ENCODE measurements at regions not wholly inside any gene's neighbourhood (a gene's known extent, or its start where the extent isn't known, plus 50 kb on each side); places are given as distances from the start of the nearest gene placed in this dataset.

GRCh38 chr3:31048143-31048542 lies 153.7 kb upstream of the GADL1 start:
- ATAC-seq: no peak
- no peaks in the 10 kb centered on the region for H3K4me1 ChIP-seq (ENCODE audit: control insufficient read depth, insufficient read depth, low read length)
- H3K4me3 Mint-ChIP-seq: no peak overlapping the region
- TF ChIP-seq CTCF (IDR thresholded peaks at IDR 0.05): no peak
- no peak for DNase-seq
- WGBS (ENCODE audit: insufficient coverage): 89% methylated on average over 2 of the region's 2 CpGs
- H3K9me3 ChIP-seq (ENCODE audit: control insufficient read depth, insufficient read depth, low read length): peaks cover under 1% of the 10 kb centered on the region
- intact Hi-C loops (cut with micrococcal nuclease): no loop called here
- peaks cover 0 to 6% of the 10 kb centered on the region in 2 donors for H3K27me3 Mint-ChIP-seq (ENCODE audit: low read depth in 2 of 2)
- no peak overlapping the region for H3K4me3 ChIP-seq (ENCODE audit: low read length)
- no peaks in the 10 kb centered on the region for H3K4me1 Mint-ChIP-seq
- H3K27ac ChIP-seq (ENCODE audit: low read length): no peak overlapping the region
- H3K36me3 ChIP-seq (ENCODE audit: control insufficient read depth, insufficient read depth, low read length): no peaks in the 10 kb centered on the region
- no peaks in the 10 kb centered on the region for H3K36me3 Mint-ChIP-seq
- no peaks in the 10 kb centered on the region for H3K9me3 Mint-ChIP-seq
- no peaks in the 10 kb centered on the region for H3K27me3 ChIP-seq (ENCODE audit: control insufficient read depth, insufficient read depth, low read length)
- H3K27ac Mint-ChIP-seq: no peak overlapping the region

GRCh38 chr3:31050296-31050695 lies 155.8 kb upstream of the GADL1 start:
- Mint-ChIP-seq H3K27me3 (ENCODE audit: low read depth in 2 of 2) (peaks cover 0 to 6% of the 10 kb centered on the region in 2 donors), H3K4me1 (no peaks in the 10 kb centered on the region), H3K4me3 (no peak overlapping the region), H3K36me3 (no peaks in the 10 kb centered on the region), H3K27ac (no peak overlapping the region), H3K9me3 (no peaks in the 10 kb centered on the region)
- H3K4me1 ChIP-seq (ENCODE audit: control insufficient read depth, insufficient read depth, low read length): no peaks in the 10 kb centered on the region
- no peak for DNase-seq
- intact Hi-C loops (cut with micrococcal nuclease): no loop called here
- no peaks in the 10 kb centered on the region for H3K27me3 ChIP-seq (ENCODE audit: control insufficient read depth, insufficient read depth, low read length)
- ATAC-seq: no peak
- H3K9me3 ChIP-seq (ENCODE audit: control insufficient read depth, insufficient read depth, low read length): no peaks in the 10 kb centered on the region
- no peak overlapping the region for H3K27ac ChIP-seq (ENCODE audit: low read length)
- no peaks in the 10 kb centered on the region for H3K36me3 ChIP-seq (ENCODE audit: control insufficient read depth, insufficient read depth, low read length)
- no peak for TF ChIP-seq CTCF (IDR thresholded peaks at IDR 0.05)
- H3K4me3 ChIP-seq (ENCODE audit: low read length): no peak overlapping the region

GRCh38 chr3:31051226-31051625 lies 156.8 kb upstream of the GADL1 start:
- Mint-ChIP-seq H3K4me1 (no peaks in the 10 kb centered on the region), H3K4me3 (no peak overlapping the region)
- intact Hi-C loops (cut with micrococcal nuclease): no loop called here

More at GRCh38 chr3:31051226-31051625, 156.8 kb upstream of the GADL1 start:
- H3K9me3 Mint-ChIP-seq: no peaks in the 10 kb centered on the region
- TF ChIP-seq CTCF (IDR thresholded peaks at IDR 0.05): no peak
- DNase-seq (no peak), ATAC-seq (no peak)
- H3K9me3 ChIP-seq (ENCODE audit: control insufficient read depth, insufficient read depth, low read length): no peaks in the 10 kb centered on the region
- no peaks in the 10 kb centered on the region for H3K36me3 Mint-ChIP-seq
- no peaks in the 10 kb centered on the region for H3K27me3 ChIP-seq (ENCODE audit: control insufficient read depth, insufficient read depth, low read length)
- no peak overlapping the region for H3K27ac ChIP-seq (ENCODE audit: low read length)
- WGBS (ENCODE audit: insufficient coverage): 100% methylated on average over 1 of the region's 1 CpG
- H3K27me3 Mint-ChIP-seq (ENCODE audit: low read depth in 2 of 2): peaks cover 0 to 6% of the 10 kb centered on the region in 2 donors
- no peaks in the 10 kb centered on the region for H3K4me1 ChIP-seq (ENCODE audit: control insufficient read depth, insufficient read depth, low read length)
- H3K27ac Mint-ChIP-seq: no peak overlapping the region
- no peaks in the 10 kb centered on the region for H3K36me3 ChIP-seq (ENCODE audit: control insufficient read depth, insufficient read depth, low read length)
- no peak overlapping the region for H3K4me3 ChIP-seq (ENCODE audit: low read length)
